CD4-positive, alpha-beta T cell treated with Interleukin-4 for 1 hour (primary cell): ENCODE measurements at regions not wholly inside any gene's neighbourhood (a gene's known extent, or its start where the extent isn't known, plus 50 kb on each side); places are given as distances from the start of the nearest gene placed in this dataset.

Source experiments
- DNase-seq, 2 donors: peaks; one replicate each; pipeline ENCODE4 v3.0.0-alpha.2; 2020 to 2022

DNA sequence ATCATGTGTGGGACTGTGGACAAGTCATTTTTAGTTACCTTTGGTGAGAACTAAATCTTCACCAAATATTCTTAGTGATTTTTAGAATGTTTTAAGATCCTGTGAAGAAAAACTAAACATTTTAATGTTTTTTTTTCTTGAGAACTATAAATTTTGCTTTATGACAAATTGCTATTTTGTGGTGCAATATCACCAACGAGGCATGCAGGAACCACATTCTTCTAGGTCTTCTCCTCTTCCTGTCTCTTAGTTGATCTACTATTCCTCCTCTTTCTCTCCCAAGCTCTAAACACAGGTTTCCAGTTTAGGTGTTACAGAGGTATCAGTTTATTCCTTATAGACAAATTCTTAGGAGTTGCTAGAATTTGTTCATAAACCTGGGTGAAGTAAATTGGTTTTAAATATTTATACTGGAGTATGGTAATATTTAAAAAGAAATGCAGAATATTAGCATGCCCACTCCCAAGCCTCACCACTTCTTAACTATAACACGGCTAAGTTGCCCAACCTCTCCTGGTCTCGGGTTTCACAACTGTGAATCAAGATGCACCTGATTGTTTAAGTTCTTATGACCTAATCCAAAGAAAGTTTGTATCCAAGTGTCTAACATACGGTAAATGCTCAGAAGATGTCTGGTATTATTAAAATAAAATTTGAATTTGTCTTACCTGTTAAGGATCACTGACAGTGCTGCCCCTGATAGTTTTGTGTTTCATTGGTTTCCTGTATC is 56.5 kb upstream of the CLNK start:
- DNase-seq, result no peak

GRCh38 chr4:10740251-10740650 is 55.7 kb upstream of the CLNK start:
- DNase-seq, result no peak

DNA sequence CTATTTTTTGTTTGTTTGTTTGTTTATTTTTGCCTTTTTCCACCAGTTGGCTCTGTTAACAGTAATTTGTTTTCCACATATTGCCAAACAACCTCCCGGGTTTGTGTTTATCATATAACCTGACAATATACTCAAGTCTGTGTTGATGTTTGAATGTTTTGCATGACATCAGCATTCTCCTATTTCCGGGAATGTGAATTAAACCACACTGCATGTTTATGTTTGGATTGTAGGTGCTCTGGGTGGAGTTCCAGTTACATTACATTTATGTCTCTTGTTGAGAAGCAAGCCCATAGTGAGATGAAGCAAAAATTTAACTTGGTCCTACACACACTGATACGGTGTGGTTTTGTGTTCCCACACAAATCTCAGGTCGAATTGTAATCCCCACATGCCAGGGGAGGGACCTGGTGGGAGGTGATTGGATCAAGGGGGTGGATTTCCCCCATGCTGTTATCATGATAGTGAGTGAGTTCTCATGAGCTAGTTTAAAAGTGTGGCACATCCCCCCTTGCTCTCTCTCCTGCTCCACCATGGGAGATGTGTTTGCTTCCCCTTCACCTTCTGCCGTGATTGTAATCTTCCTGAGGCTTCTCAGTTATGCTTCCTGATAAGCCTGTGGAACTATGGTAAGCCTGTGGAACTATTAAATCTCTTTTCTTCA is 54.4 kb upstream of the CLNK start:
- DNase-seq, result no peak

- no peak for DNase-seq
Observed at GRCh38 chr4:10737337-10737736, 52.8 kb upstream of the CLNK start.

DNA sequence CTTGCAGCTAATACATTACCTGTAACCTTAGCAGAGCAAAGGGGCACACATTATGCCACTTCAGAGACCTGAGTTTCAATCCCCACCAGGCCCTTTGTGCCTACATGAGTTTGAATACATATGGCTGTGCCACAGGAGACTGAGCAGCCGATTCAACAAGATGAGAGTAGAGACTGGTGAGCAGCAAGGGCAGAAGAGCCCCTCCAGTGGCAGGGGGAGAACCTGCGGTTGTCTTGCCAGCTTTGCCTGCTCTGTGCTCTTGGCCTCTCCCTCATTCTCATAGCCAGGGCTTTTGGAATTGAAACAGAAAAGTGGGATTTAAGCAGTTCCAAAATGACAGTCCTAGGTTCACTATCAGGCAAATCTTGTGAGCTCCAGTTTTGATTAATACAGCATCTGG is 52.3 kb upstream of the CLNK start:
- no peak for DNase-seq

GRCh38 chr4:10736266-10736665 is 51.7 kb upstream of the CLNK start:
- no peak for DNase-seq

GRCh38 chr4:10734697-10735096 is 50.1 kb upstream of the CLNK start:
- DNase-seq, result no peak
